Erythroblast (primary cell): ENCODE measurements at regions not wholly inside any gene's neighbourhood (a gene's known extent, or its start where the extent isn't known, plus 50 kb on each side); places are given as distances from the start of the nearest gene placed in this dataset.

Experiments used
- DNase-seq, 2 experiments: peaks; one replicate each; lab custom pipeline; 2025; lab: John Stamatoyannopoulos, UW
- GATA1 ChIP-seq: IDR thresholded peaks from 2 replicates; pipeline ENCODE4 v1.6.1; 2011; ENCODE audit warnings: low read depth, mild to moderate bottlenecking, control low read depth, low read length, moderate library complexity
- POLR2A ChIP-seq: IDR thresholded peaks from 2 replicates; pipeline ENCODE4 v1.6.1; 2011; ENCODE audit warnings: mild to moderate bottlenecking, low read length

- TF ChIP-seq GATA1 (no peak), POLR2A (no peak)
- DNase-seq, result no peak
Observed at GRCh38 chr16:86337138-86337537, 173.2 kb upstream of the FOXF1 start.

- DNase-seq, result peak; percentile 31 to 55
- TF ChIP-seq GATA1 (no peak), POLR2A (no peak)
Observed at GRCh38 chr16:86337581-86338402, 172.5 kb upstream of the FOXF1 start.

- TF ChIP-seq GATA1, result no peak
- TF ChIP-seq POLR2A, result no peak
- peak in 1 of 2 experiments; percentile 55 for DNase-seq
Observed at GRCh38 chr16:86338403-86339115, 171.8 kb upstream of the FOXF1 start.

- DNase-seq, result no peak
- TF ChIP-seq POLR2A, result no peak
- no peak for TF ChIP-seq GATA1
Observed at GRCh38 chr16:86342161-86342834, 168.0 kb upstream of the FOXF1 start.

GRCh38 chr16:86343027-86343795, 167.1 kb upstream of the FOXF1 start:
- no peak for TF ChIP-seq POLR2A
- TF ChIP-seq GATA1, result no peak
- DNase-seq, result no peak

- DNase-seq, result no peak
- TF ChIP-seq POLR2A (no peak), GATA1 (no peak)
Observed at GRCh38 chr16:86343796-86344585, 166.3 kb upstream of the FOXF1 start.

- no peak for TF ChIP-seq GATA1
- no peak for TF ChIP-seq POLR2A
- DNase-seq, result no peak
Observed at GRCh38 chr16:86344586-86344871, 165.8 kb upstream of the FOXF1 start.

- no peak for DNase-seq
- TF ChIP-seq GATA1 (no peak), POLR2A (no peak)
Observed at GRCh38 chr16:86344881-86345280, 165.4 kb upstream of the FOXF1 start.

- no peak for DNase-seq
- TF ChIP-seq POLR2A (no peak), GATA1 (no peak)
Observed at GRCh38 chr16:86345516-86345915, 164.8 kb upstream of the FOXF1 start.

GRCh38 chr16:86346034-86346433, 164.3 kb upstream of the FOXF1 start:
- no peak for DNase-seq
- TF ChIP-seq GATA1, result no peak
- TF ChIP-seq POLR2A, result no peak

GRCh38 chr16:86347090-86347489, 163.2 kb upstream of the FOXF1 start:
- no peak for DNase-seq
- TF ChIP-seq GATA1, result no peak
- TF ChIP-seq POLR2A, result no peak

- no peak for TF ChIP-seq GATA1
- TF ChIP-seq POLR2A, result no peak
- DNase-seq, result no peak
Observed at GRCh38 chr16:86347916-86348555, 162.3 kb upstream of the FOXF1 start.
